C4-2B (cell line): ENCODE measurements at regions not wholly inside any gene's neighbourhood (a gene's known extent, or its start where the extent isn't known, plus 50 kb on each side); places are given as distances from the start of the nearest gene placed in this dataset.

Source experiments
- CTCF ChIP-seq: fragments of 450-650 bp; conservative IDR thresholded peaks from 2 replicates; pipeline ENCODE4 v1.5.1; 2017; ENCODE audit warnings: mild to moderate bottlenecking
- ZFX ChIP-seq: fragments of 450-650 bp; IDR thresholded peaks from 2 replicates; pipeline ENCODE4 v1.6.1; 2017

- TF ChIP-seq CTCF = no peak
- no peak for TF ChIP-seq ZFX
Measured at GRCh38 chr1:98496256-98496995, 165.1 kb upstream of the SNX7 start.
